ENCODE measurements at regions not wholly inside any gene's neighbourhood (a gene's known extent, or its start where the extent isn't known, plus 50 kb on each side); places are given as distances from the start of the nearest gene placed in this dataset.

DNA sequence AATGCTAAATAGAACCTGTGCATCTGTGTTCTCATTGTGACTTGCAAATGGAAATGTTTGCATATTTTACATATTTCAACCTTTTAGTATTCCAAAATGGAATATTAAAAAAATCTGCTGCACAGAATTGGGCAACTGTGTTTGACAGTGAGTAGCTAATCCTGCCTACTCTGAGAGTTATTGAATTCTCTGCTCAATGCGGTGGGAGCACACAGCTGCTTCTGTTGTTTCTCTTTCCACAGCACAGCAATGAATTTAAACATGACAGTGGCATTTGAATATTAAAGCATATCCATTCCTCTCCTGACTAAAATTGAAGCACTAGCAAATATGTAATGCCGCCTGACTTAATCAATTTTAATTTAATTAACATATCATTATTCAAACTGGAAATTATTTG lies 366.6 kb downstream of the GASK1B start:
- Mint-ChIP-seq H3K9me3 (peaks cover 6% of the 10 kb centered on the region), H3K36me3 (ENCODE audit: low read depth) (no peaks in the 10 kb centered on the region), H3K27me3 (ENCODE audit: low read depth) (no peaks in the 10 kb centered on the region), H3K4me3 (ENCODE audit: low read depth) (no peak overlapping the region), H3K27ac (no peak overlapping the region), H3K4me1 (ENCODE audit: low read depth) (no peaks in the 10 kb centered on the region)
- DNase-seq (ENCODE audit: low spot score), result no peak
- intact Hi-C loops (cut with micrococcal nuclease), result no loop called here

DNA sequence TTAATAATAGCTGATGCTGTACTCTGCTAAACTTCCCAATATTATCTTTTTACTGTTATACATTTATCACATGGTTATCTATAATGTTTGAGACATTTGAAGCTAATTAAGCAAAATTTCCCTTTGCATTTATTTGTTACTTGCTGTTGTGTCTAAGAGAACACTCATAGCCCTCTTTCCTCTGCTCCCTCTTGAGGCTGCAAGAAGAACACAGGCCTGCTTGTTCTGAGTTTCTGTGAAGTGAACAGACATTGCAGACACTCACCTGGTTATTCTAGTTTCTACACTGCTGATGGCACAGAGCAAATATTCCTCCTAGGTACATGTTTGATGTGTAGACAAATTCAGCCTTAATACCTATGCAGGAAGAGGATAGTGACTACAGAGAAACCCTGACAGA lies 367.8 kb downstream of the GASK1B start:
- peaks cover 6% of the 10 kb centered on the region for H3K9me3 Mint-ChIP-seq
- intact Hi-C loops (cut with micrococcal nuclease), result no loop called here
- H3K36me3 Mint-ChIP-seq (ENCODE audit: low read depth), result no peaks in the 10 kb centered on the region
- no peaks in the 10 kb centered on the region for H3K27me3 Mint-ChIP-seq (ENCODE audit: low read depth)
- H3K4me1 Mint-ChIP-seq (ENCODE audit: low read depth), result no peaks in the 10 kb centered on the region
- H3K4me3 Mint-ChIP-seq (ENCODE audit: low read depth), result no peak overlapping the region
- no peak for DNase-seq (ENCODE audit: low spot score)
- no peak overlapping the region for H3K27ac Mint-ChIP-seq

DNA sequence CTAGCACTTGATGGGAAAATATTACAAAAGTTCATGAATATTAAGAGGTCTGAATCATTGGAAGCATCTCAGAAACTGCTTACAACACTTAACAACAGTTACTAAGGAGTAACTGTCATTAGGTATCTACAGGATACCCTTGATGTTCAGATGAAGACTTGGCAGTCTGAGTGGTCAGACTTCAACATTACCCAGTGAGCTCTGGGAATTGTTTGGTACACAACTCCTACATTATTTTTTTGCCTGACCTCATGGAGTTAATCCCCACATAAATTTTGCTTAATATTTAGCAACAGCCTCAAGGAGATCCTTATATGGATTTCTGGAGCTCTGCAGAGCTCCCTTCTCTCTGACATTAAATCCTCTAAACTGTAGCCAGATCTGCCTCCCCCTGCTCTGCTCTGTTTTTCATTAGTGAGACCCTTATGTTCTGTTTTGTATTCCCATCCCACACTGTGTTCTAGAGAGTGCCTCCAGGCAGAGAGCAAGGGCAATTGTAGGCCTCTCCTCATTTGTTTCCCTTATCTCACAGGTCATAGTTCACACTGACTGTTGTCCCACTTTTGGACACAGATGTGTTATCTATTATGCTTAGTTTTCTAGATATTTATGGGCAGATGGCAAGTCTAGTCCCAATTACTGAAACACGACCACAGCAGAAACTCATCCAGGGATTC lies 368.8 kb downstream of the GASK1B start:
- H3K4me1 Mint-ChIP-seq (ENCODE audit: low read depth), result no peaks in the 10 kb centered on the region
- intact Hi-C loops (cut with micrococcal nuclease), result no loop called here
- H3K4me3 Mint-ChIP-seq (ENCODE audit: low read depth), result no peak overlapping the region

DNA sequence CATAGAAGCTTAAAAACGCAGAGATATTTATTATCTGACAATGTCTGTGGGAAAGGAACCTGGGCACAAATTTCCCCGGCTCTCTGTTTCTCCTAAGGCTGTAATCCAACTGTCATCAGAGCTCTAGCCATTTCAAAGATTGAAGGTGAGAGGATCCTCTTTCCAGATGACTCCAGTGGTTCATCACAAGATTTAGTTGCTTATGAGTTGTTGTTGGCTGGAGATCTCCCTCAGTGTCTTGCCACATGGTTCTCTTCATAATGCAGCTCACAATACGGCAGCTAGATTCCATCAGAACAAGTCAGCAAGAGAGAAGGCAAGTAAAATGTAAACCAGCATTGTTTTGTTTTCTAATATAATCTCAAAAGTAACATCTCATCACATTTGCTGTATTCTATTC lies 369.4 kb downstream of the GASK1B start:
- no peaks in the 10 kb centered on the region for H3K36me3 Mint-ChIP-seq (ENCODE audit: low read depth)
- H3K9me3 Mint-ChIP-seq, result peaks cover 6% of the 10 kb centered on the region
- DNase-seq (ENCODE audit: low spot score), result no peak
- H3K4me3 Mint-ChIP-seq (ENCODE audit: low read depth), result no peak overlapping the region
- intact Hi-C loops (cut with micrococcal nuclease), result no loop called here
- H3K4me1 Mint-ChIP-seq (ENCODE audit: low read depth), result no peaks in the 10 kb centered on the region
- H3K27ac Mint-ChIP-seq, result no peak overlapping the region
- no peaks in the 10 kb centered on the region for H3K27me3 Mint-ChIP-seq (ENCODE audit: low read depth)

More for the DNA sequence above, 368.8 kb downstream of the GASK1B start:
- no peak for DNase-seq (ENCODE audit: low spot score)
- peaks cover 6% of the 10 kb centered on the region for H3K9me3 Mint-ChIP-seq
- H3K27me3 Mint-ChIP-seq (ENCODE audit: low read depth), result no peaks in the 10 kb centered on the region
- H3K27ac Mint-ChIP-seq, result no peak overlapping the region
- H3K36me3 Mint-ChIP-seq (ENCODE audit: low read depth), result no peaks in the 10 kb centered on the region

DNA sequence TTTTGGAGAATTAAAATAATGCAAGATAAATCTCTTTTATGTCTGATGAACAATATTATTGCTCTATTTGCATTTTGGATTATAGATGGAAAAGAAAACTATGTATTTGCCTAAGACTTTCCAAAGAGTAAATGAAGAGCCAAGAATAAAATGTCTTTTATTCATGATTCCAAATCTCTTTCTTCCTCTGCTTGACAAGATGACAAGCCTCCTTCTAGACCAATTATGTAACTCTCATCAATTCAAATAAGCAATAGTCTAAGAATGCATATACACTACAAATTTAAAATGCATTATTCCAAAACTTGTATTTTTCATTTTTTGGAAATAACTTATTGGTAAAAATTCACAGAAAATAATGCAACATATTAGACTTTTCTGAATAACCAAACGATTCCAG lies 377.3 kb downstream of the GASK1B start:
- Mint-ChIP-seq H3K4me1 (ENCODE audit: low read depth) (no peaks in the 10 kb centered on the region), H3K9me3 (no peaks in the 10 kb centered on the region), H3K4me3 (ENCODE audit: low read depth) (no peak overlapping the region), H3K27me3 (ENCODE audit: low read depth) (no peaks in the 10 kb centered on the region), H3K36me3 (ENCODE audit: low read depth) (no peaks in the 10 kb centered on the region), H3K27ac (no peak overlapping the region)
- intact Hi-C loops (cut with micrococcal nuclease), result no loop called here
- no peak for DNase-seq (ENCODE audit: low spot score)

DNA sequence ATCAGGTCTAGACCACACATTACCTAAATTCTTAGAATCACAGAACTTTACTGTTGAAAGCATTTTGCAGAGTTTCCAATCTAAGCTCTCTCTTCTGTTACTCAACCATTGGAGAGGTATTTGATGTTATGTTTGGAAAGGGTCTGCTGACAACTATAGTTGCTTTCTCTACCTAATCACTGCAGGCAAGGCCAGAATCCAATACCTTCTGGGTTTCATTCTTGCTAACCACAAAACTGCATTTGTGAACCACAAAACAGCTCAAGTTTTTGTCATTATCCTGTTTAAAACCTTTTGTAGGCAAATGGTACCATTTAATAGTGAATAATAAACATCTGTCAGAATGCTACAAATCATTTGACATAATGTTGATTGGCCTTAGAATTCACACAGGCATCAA lies 380.1 kb downstream of the GASK1B start:
- no peak for DNase-seq (ENCODE audit: low spot score)
- H3K27ac Mint-ChIP-seq, result no peak overlapping the region
- H3K27me3 Mint-ChIP-seq (ENCODE audit: low read depth), result no peaks in the 10 kb centered on the region
- no peaks in the 10 kb centered on the region for H3K9me3 Mint-ChIP-seq
- H3K4me1 Mint-ChIP-seq (ENCODE audit: low read depth), result no peaks in the 10 kb centered on the region
- intact Hi-C loops (cut with micrococcal nuclease), result no loop called here
- H3K4me3 Mint-ChIP-seq (ENCODE audit: low read depth), result no peak overlapping the region
- H3K36me3 Mint-ChIP-seq (ENCODE audit: low read depth), result no peaks in the 10 kb centered on the region

DNA sequence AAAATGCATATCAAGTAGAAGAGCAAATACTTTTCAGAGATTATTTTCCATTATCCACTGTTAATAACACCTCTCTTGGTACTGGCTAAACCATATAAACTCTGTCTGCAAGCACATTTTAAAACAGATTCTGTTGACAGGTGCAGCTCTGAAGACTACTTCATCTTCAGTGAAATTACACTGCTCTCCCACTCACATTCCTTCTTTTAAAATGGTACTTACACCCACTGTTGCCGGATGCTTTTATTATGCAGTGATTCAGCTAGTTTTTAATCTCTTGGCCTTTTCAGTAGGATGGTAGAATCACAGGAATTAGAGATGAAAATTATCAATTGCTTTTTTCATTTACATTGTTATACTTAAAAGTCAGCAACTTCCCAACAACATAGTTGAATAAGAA lies 381.6 kb downstream of the GASK1B start:
- Mint-ChIP-seq H3K27me3 (ENCODE audit: low read depth) (no peaks in the 10 kb centered on the region), H3K4me3 (ENCODE audit: low read depth) (no peak overlapping the region), H3K36me3 (ENCODE audit: low read depth) (no peaks in the 10 kb centered on the region), H3K4me1 (ENCODE audit: low read depth) (no peaks in the 10 kb centered on the region), H3K27ac (no peak overlapping the region), H3K9me3 (no peaks in the 10 kb centered on the region)
- DNase-seq (ENCODE audit: low spot score), result no peak
- intact Hi-C loops (cut with micrococcal nuclease), result no loop called here

DNA sequence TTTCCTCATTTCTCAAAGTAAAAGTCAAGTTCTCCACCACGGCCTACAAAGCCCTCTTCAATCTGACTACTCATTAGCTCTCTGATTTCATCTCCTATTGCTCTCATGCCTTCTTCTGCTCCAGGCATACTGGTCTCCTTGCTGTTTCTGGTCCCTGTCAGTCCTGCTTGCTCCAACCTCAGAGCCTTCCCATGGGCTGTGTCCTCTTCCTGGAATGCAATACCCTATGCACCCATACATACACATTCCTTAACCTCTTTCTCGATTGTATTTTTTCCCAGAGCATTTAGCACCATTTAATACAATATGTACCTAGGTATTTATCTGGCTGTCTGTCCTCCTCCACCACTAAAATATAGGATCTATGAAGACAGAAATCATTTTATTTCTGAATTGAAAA lies 385.2 kb downstream of the GASK1B start:
- DNase-seq (ENCODE audit: low spot score), result no peak
- no peak overlapping the region for H3K4me3 Mint-ChIP-seq (ENCODE audit: low read depth)
- H3K27ac Mint-ChIP-seq, result no peak overlapping the region
- no peaks in the 10 kb centered on the region for H3K9me3 Mint-ChIP-seq
- H3K36me3 Mint-ChIP-seq (ENCODE audit: low read depth), result no peaks in the 10 kb centered on the region
- intact Hi-C loops (cut with micrococcal nuclease), result no loop called here
- H3K4me1 Mint-ChIP-seq (ENCODE audit: low read depth), result no peaks in the 10 kb centered on the region
- H3K27me3 Mint-ChIP-seq (ENCODE audit: low read depth), result no peaks in the 10 kb centered on the region

DNA sequence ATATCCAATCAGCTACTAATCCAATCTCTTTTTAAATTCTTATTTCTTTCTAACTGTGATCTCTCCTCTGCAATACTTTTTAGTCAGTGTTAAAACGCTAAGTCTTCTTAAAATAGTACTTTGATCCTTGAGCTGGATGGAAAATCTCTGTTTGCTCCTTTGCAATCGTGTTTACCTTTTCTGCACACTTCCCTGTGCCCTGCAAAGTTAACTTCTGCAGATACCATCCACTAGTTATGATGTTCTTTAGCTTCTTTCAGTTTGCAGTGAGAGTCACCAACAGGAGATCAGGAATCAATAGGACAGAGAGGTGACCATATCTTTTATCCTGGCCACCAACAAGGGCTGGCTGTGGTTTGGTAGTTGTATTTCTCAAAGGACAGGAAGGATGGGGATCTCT lies 391.5 kb downstream of the GASK1B start:
- Mint-ChIP-seq H3K36me3 (ENCODE audit: low read depth) (no peaks in the 10 kb centered on the region), H3K27ac (no peak overlapping the region), H3K27me3 (ENCODE audit: low read depth) (no peaks in the 10 kb centered on the region), H3K4me1 (ENCODE audit: low read depth) (no peaks in the 10 kb centered on the region), H3K4me3 (ENCODE audit: low read depth) (no peak overlapping the region), H3K9me3 (no peaks in the 10 kb centered on the region)
- intact Hi-C loops (cut with micrococcal nuclease), result no loop called here
- DNase-seq (ENCODE audit: low spot score), result no peak

DNA sequence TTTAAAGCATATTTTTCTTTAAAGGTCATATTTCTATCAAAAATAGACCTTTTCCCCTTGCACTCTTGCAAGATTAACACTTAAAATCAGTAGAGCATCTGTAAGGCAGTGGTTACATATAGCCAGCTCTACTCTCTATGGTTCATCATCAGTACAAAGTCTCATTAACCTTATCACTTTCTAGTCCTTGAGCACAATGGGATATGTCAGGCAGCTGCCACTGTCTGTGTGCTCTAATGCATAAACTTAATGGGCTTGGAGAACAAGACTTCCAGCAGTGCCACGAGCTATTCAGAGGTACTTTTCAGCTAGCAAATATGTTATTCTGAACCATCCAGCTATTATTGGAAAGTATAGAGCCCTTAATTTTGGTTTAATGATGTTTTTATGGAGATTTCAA lies 393.7 kb downstream of the GASK1B start:
- intact Hi-C loops (cut with micrococcal nuclease), result no loop called here
- Mint-ChIP-seq H3K27me3 (ENCODE audit: low read depth) (no peaks in the 10 kb centered on the region), H3K4me3 (ENCODE audit: low read depth) (no peak overlapping the region), H3K4me1 (ENCODE audit: low read depth) (no peaks in the 10 kb centered on the region), H3K27ac (no peak overlapping the region), H3K9me3 (no peaks in the 10 kb centered on the region), H3K36me3 (ENCODE audit: low read depth) (no peaks in the 10 kb centered on the region)
- DNase-seq (ENCODE audit: low spot score), result no peak

DNA sequence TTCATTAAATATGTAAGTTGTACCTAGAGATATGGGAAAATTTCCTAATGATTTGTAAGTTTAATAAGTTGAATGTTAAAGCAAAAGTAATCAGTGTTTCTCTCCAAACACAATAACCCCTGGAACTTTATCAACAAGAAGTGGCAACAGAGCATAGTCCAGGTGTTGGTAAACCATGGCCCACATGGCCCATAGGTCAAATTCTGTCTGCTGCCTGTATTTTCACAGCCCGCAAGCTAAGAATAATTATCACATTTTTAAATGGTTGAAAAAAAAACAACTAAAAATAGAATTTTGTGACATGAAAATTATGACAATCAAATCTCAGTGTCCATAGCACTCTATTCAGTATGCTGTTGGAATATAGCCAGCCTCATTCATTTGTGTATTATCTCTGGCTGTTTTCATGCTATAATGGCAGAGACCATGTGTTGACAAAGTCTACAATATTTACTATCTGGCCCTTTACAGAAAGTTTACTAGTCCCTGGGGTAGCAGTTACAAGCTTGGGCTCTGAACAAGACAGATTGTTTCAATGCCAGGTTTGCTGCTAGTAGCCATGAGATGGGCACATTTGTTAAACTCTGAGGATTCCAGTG lies 395.8 kb downstream of the GASK1B start:
- H3K4me1 Mint-ChIP-seq (ENCODE audit: low read depth), result no peaks in the 10 kb centered on the region
- intact Hi-C loops (cut with micrococcal nuclease), result no loop called here

DNA sequence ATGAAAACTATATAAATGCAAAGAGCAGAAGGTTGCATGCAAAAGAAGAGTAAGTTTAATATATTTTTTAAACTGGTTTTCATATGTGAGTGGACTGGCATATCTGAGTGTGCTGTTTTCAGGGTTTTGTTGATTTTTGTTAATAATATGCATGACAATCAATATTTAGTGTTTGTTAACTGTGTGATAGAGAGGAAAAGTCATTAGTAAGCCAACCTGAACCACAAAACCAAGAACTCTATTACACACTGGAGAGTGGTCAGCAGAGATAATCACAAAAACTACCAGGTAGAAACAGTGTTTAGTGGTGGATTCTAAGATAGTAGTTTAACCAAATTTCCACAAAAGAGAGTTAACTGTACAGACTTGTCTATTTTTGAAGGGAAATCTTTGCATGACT lies 396.9 kb downstream of the GASK1B start:
- no peaks in the 10 kb centered on the region for H3K9me3 Mint-ChIP-seq
- no peaks in the 10 kb centered on the region for H3K36me3 Mint-ChIP-seq (ENCODE audit: low read depth)
- intact Hi-C loops (cut with micrococcal nuclease), result no loop called here
- no peak for DNase-seq (ENCODE audit: low spot score)
- H3K27me3 Mint-ChIP-seq (ENCODE audit: low read depth), result no peaks in the 10 kb centered on the region
- H3K4me3 Mint-ChIP-seq (ENCODE audit: low read depth), result no peak overlapping the region
- H3K4me1 Mint-ChIP-seq (ENCODE audit: low read depth), result no peaks in the 10 kb centered on the region
- H3K27ac Mint-ChIP-seq, result no peak overlapping the region

More for the DNA sequence above, 395.8 kb downstream of the GASK1B start:
- Mint-ChIP-seq H3K4me3 (ENCODE audit: low read depth) (no peak overlapping the region), H3K27ac (no peak overlapping the region), H3K36me3 (ENCODE audit: low read depth) (no peaks in the 10 kb centered on the region), H3K9me3 (no peaks in the 10 kb centered on the region), H3K27me3 (ENCODE audit: low read depth) (no peaks in the 10 kb centered on the region)
- DNase-seq (ENCODE audit: low spot score), result no peak

DNA sequence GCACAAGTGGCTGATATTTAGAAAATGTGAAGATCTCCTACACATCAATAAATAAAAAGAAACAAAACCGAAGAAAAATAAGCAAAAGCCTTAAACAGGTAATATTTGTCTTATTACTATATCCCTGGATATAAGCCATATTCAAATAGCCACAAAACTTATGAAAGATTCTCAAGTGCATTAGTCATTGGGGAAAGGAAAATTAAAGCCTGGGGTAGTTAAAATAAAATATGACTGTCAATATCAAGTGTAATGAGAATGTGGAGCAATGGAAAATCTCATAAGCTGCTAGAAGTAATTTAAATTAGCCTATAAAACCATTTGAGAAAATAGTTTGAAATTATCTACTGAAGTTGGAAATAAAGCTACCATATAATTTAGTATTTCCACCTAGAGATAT lies 399.9 kb downstream of the GASK1B start:
- Mint-ChIP-seq H3K36me3 (ENCODE audit: low read depth) (no peaks in the 10 kb centered on the region), H3K27ac (no peak overlapping the region), H3K27me3 (ENCODE audit: low read depth) (no peaks in the 10 kb centered on the region), H3K4me3 (ENCODE audit: low read depth) (no peak overlapping the region), H3K9me3 (no peaks in the 10 kb centered on the region), H3K4me1 (ENCODE audit: low read depth) (no peaks in the 10 kb centered on the region)
- intact Hi-C loops (cut with micrococcal nuclease), result no loop called here
- no peak for DNase-seq (ENCODE audit: low spot score)

DNA sequence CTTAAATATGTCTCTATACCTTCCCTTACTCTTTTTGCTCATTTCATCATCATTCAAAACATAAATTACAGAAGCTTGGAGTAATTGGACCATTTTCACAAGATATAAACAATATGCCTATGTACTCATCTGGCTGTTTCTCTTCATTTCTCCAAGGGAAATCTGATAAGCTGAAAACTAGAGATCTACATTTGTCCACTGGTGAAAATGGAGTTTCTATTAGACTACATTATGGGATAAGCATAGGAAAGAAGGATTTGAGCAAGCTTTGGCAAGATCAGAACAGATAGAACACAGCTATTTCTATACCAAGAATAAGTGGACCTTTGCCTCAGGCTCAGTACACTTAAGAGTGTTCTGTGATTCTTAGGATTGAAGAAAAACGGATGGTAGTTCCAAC lies 404.4 kb downstream of the GASK1B start:
- Mint-ChIP-seq H3K27me3 (ENCODE audit: low read depth) (no peaks in the 10 kb centered on the region), H3K36me3 (ENCODE audit: low read depth) (no peaks in the 10 kb centered on the region), H3K9me3 (peaks cover 4% of the 10 kb centered on the region), H3K4me3 (ENCODE audit: low read depth) (no peak overlapping the region), H3K4me1 (ENCODE audit: low read depth) (no peaks in the 10 kb centered on the region), H3K27ac (no peak overlapping the region)
- intact Hi-C loops (cut with micrococcal nuclease), result no loop called here
- no peak for DNase-seq (ENCODE audit: low spot score)
